NOMO-1 treated with dmso at 0.1 percent for 144 hours (cell line): ENCODE measurements at regions not wholly inside any gene's neighbourhood (a gene's known extent, or its start where the extent isn't known, plus 50 kb on each side); places are given as distances from the start of the nearest gene placed in this dataset.

Source experiments
- DNase-seq: peaks from one replicate; lab custom pipeline; 2025; ENCODE audit not compliant: unreplicated experiment; lab: John Stamatoyannopoulos, UW

- DNase-seq = no peak
Measured at GRCh38 chr18:30929718-30930117, 112.8 kb downstream of the DSC3 start.

GRCh38 chr18:30929065-30929464 is 113.5 kb downstream of the DSC3 start:
- DNase-seq = no peak

GRCh38 chr18:30927517-30928075 is 114.9 kb downstream of the DSC3 start:
- DNase-seq = no peak

DNA sequence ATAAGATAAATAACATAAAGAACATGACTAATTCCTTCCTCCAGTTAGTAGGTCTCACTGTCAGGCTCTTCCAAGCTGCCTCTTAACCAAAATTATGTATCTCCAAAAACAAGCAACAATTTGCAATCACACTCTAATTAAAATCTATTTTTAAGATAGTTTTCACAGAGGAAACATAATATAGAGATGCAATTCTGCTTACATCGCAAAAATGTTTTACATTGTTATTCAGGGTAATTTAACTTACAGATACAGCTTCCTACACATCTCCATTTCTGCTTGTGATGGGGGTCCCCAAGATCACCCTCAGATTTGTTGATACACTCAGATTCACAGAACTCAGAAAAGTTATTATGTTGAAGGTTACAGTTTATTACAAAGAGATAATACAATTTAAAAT is 115.5 kb downstream of the DSC3 start:
- DNase-seq = no peak

- DNase-seq = no peak
Measured at GRCh38 chr18:30925795-30926194, 116.7 kb downstream of the DSC3 start.

DNA sequence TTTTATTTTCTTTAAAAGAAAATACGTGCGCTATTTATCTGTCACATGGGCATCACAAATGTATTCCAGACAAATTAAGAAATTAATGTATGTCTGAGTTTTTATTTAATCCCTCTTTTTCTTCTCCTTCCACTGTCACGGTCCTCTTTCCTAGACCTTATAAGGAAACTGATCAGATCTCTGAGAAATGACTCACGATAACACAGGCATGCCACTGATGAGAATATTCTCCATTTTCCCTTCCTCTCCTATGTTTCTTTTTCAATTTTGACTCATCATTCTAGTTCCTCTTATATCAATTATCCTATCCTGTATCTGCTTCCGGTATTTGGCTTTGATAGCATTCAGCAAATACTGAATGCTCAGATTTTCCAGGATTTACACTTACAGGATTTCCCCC is 121.8 kb downstream of the DSC3 start:
- DNase-seq = no peak

GRCh38 chr18:30920351-30920750 is 122.2 kb downstream of the DSC3 start:
- DNase-seq = no peak

DNA sequence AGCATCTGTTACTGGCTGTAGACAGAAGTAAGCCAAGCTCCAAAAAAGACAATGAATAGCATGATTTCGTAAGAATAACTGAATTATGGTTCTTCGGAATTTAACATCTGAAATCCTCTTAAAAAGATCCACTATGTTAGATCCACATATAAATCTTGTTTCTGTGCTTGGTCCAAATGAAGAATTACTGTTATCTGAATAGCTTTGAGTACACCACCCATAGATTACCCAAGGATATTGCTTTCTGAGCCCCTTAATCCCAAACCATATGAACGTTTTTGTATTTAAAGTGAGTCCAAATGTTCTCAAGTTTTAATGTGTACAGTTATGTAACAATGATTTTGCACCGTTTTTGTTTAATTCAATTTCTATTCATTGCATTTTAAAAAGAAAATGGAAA is 124.9 kb downstream of the DSC3 start:
- DNase-seq = no peak

DNA sequence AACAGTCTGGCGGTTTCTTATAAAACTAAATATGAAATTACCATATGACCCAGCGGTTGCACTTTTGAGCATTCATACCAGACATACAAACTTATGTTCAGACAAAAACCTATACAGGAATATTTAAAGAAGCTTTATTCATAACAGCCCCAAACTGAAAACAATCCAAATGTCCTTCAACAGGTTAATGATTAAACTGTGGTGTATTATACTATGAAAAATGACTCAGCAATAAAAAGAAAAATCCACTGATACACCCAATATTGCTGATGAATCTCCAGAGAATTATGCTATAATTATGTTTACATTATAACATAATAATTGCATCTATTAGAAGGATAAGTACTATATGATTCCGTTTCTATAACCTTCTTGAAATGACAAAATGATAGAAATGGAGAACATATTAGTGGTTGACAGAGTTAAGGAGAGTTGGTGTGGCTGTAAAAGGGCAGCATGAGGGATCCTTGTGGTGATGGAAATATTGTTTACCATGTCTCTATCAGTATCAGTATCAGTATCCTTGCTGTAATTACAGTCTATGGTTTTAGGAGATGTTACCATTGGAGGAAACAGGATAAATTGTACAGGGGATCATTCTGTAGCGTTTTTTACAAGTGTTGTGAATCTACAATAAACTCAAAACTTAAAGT is 127.1 kb downstream of the DSC3 start:
- no peak for DNase-seq

DNA sequence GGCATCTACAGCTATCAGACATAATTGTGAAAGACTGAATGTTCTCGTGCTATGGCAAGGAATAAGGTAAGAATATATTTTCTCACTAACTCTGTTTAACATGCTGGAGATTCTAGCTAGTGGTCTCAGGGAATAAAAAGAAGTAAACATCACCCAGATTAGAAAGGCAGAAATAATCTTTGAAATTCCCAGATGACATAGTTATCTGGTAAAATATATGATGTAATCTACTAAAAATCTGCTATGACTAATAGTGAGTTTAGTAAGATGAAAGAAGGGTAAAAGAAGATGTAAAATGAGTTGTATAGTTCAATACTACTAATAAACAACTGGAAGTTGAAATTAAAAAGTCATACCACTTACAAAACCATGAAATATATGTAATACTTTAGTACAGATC is 134.2 kb downstream of the DSC3 start:
- DNase-seq = no peak

- no peak for DNase-seq
Measured at GRCh38 chr18:30903566-30903965, 139.0 kb downstream of the DSC3 start.

GRCh38 chr18:30889519-30890301 is 152.8 kb downstream of the DSC3 start:
- no peak for DNase-seq

- no peak for DNase-seq
Measured at GRCh38 chr18:30888344-30888743, 154.2 kb downstream of the DSC3 start.

GRCh38 chr18:30886998-30887397 is 155.5 kb downstream of the DSC3 start:
- no peak for DNase-seq

DNA sequence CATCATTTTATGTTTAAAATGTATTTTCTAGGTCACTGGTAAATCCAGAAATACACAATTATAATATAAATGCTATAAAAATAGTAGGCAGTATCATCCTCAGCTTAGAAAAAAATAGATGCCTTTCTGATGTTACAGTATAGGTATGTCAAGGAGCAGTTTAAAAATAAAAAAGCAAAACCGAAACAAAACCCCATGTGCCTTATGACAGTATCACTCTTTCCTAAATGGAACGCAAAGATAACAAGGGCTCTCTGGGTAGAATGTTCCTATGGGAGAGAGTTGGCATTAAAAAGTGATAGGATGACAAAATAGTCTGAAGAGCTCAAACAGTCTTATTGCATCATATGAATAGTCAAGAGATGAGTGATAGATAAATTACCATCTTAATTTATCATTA is 172.1 kb downstream of the DSC3 start:
- no peak for DNase-seq

DNA sequence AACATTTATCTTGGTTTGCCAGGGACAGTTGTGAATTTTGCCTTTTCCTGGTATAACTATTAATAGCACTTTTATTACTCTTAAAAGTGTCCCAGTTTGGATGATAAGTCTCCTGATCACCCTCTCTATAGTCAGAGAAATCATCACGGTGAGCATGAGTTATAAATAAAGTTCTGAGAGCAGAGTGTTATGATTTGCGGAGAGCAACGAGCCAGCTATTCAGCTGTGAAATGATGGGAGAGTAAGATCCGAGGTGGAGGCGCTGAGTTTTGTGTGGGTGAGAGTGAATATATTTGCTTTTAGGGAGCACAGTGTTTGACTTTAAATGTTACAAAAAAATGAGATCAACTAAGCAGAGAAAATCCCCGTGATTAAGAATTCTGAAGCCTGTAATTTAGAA is 179.6 kb downstream of the DSC3 start:
- no peak for DNase-seq

DNA sequence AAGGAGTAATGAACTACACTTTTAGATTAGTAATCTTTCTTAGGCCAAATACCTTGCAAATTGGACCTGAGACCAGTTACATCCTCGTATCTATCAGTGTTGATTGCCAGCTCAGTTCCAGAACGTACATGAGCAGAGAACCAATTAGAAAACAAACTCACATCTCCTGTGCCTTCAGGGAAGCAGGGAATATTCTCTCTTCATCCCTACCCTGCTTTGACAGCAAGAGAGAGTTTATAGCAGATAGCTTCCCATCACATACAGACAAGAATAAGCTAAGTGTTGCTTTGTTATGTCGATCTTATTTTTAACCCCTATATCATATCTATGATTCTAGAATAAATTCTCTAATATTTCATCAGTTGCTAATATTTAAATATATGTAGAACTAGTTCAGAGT is 181.8 kb downstream of the DSC3 start:
- no peak for DNase-seq

- DNase-seq = no peak
Measured at GRCh38 chr18:30859036-30859435, 183.5 kb downstream of the DSC3 start.

GRCh38 chr18:30858560-30858959 is 184.0 kb downstream of the DSC3 start:
- DNase-seq = no peak

GRCh38 chr18:30855762-30856161 is 186.8 kb downstream of the DSC3 start:
- no peak for DNase-seq

DNA sequence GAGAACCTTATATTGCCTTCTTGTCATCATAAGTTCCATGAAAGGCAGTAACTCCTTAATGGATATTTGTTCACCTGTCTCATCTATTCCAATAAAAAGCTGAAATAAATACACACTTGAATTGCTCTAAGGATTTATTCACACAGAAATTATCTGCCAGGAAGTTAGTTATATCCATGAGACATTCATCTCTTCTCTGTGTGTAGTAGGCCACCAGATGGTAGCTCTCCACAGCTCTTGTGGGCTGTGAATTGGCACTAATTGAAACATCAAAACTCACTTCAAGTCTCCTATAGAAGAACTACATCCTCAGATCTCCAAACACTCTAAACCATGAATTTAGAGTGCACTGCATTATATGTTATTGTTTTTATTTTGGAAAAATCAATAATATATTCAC is 189.6 kb downstream of the DSC3 start:
- DNase-seq = no peak

DNA sequence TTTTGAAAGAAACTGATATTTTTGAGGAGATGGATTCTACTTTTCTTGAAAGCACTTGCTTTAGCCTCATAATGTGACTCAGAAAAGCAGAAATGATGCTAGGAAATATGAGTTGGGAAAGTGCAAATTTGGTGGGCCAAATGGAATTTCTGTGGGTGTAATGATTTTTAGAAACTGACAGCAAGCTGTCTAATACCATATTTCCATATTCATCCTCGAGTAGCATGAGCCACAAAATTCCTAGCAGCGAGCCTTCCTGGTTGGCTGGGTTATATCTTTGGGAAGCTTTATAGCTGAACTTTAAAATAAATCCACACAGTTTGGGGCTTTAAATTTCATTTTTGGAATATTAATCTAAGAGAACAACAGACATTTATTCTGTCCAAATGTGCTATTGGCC is 190.0 kb downstream of the DSC3 start:
- no peak for DNase-seq
